Chondrocyte (in vitro differentiated cells): ENCODE measurements at regions not wholly inside any gene's neighbourhood (a gene's known extent, or its start where the extent isn't known, plus 50 kb on each side); places are given as distances from the start of the nearest gene placed in this dataset.

Source experiments
- DNase-seq: peaks from one replicate; pipeline ENCODE4 v3.0.0; 2021; ENCODE audit warnings: mixed read lengths, low spot score
- H3K27ac Mint-ChIP-seq: one replicate; pipeline ENCODE4 v1.8.0; 2021; ENCODE audit warnings: mild to moderate bottlenecking, moderate library complexity, mixed read lengths; ENCODE audit not compliant: unreplicated experiment
- H3K27me3 Mint-ChIP-seq: 2 replicates; pipeline ENCODE4 v1.8.0; 2021; ENCODE audit warnings: low read depth, mixed read lengths
- H3K36me3 Mint-ChIP-seq: 2 replicates; pipeline ENCODE4 v1.8.0; 2021; ENCODE audit warnings: low read depth, mixed read lengths
- H3K4me1 Mint-ChIP-seq: 2 replicates; pipeline ENCODE4 v1.8.0; 2021; ENCODE audit warnings: low read depth, mild to moderate bottlenecking, mixed read lengths
- H3K4me3 Mint-ChIP-seq: one replicate; pipeline ENCODE4 v1.8.0; 2021; ENCODE audit warnings: mild to moderate bottlenecking, moderate library complexity, mixed read lengths; ENCODE audit not compliant: unreplicated experiment
- H3K9me3 Mint-ChIP-seq: 2 replicates; pipeline ENCODE4 v1.8.0; 2021; ENCODE audit warnings: low read depth, mixed read lengths
- CTCF ChIP-seq: fragments of 200-600 bp; sonication (generic); IDR thresholded peaks from 2 replicates; pipeline ENCODE4 v1.5.0; 2021; ENCODE audit warnings: antibody characterized with exemption, mild to moderate bottlenecking, moderate library complexity

- H3K36me3 Mint-ChIP-seq = no peaks in the 10 kb centered on the region
- no peaks in the 10 kb centered on the region for H3K4me1 Mint-ChIP-seq
- DNase-seq = no peak
- no peak for TF ChIP-seq CTCF
- no peak overlapping the region for H3K4me3 Mint-ChIP-seq
- H3K9me3 Mint-ChIP-seq = no peaks in the 10 kb centered on the region
- H3K27ac Mint-ChIP-seq = no peak overlapping the region
- no peaks in the 10 kb centered on the region for H3K27me3 Mint-ChIP-seq
Measured at GRCh38 chr7:46942574-46942973, 639.3 kb downstream of the TNS3 start.

- Mint-ChIP-seq H3K4me3 (no peak overlapping the region), H3K9me3 (peaks cover 3% of the 10 kb centered on the region), H3K4me1 (no peaks in the 10 kb centered on the region), H3K27ac (no peak overlapping the region), H3K36me3 (no peaks in the 10 kb centered on the region), H3K27me3 (no peaks in the 10 kb centered on the region)
- DNase-seq = no peak
- TF ChIP-seq CTCF = no peak
Measured at GRCh38 chr7:46940178-46940577, 641.7 kb downstream of the TNS3 start.

GRCh38 chr7:46939558-46939957, 642.4 kb downstream of the TNS3 start:
- H3K9me3 Mint-ChIP-seq = peaks cover 3% of the 10 kb centered on the region
- DNase-seq = no peak
- no peaks in the 10 kb centered on the region for H3K4me1 Mint-ChIP-seq
- no peak for TF ChIP-seq CTCF
- no peaks in the 10 kb centered on the region for H3K27me3 Mint-ChIP-seq
- H3K4me3 Mint-ChIP-seq = no peak overlapping the region
- no peak overlapping the region for H3K27ac Mint-ChIP-seq
- H3K36me3 Mint-ChIP-seq = no peaks in the 10 kb centered on the region

GRCh38 chr7:46939089-46939488, 642.8 kb downstream of the TNS3 start:
- H3K27me3 Mint-ChIP-seq = no peaks in the 10 kb centered on the region
- no peak overlapping the region for H3K4me3 Mint-ChIP-seq
- no peak for TF ChIP-seq CTCF
- H3K27ac Mint-ChIP-seq = no peak overlapping the region
- peaks cover 3% of the 10 kb centered on the region for H3K4me1 Mint-ChIP-seq
- DNase-seq = no peak
- no peaks in the 10 kb centered on the region for H3K36me3 Mint-ChIP-seq
- peaks cover 3% of the 10 kb centered on the region for H3K9me3 Mint-ChIP-seq

- H3K27ac Mint-ChIP-seq = no peak overlapping the region
- no peaks in the 10 kb centered on the region for H3K36me3 Mint-ChIP-seq
- peaks cover 13% of the 10 kb centered on the region for H3K4me1 Mint-ChIP-seq
- peaks cover 3% of the 10 kb centered on the region for H3K9me3 Mint-ChIP-seq
- TF ChIP-seq CTCF = no peak
- no peaks in the 10 kb centered on the region for H3K27me3 Mint-ChIP-seq
- no peak overlapping the region for H3K4me3 Mint-ChIP-seq
- no peak for DNase-seq
Measured at GRCh38 chr7:46937826-46938225, 644.1 kb downstream of the TNS3 start.
